NOMO-1 treated with dmso at 0.1 percent for 144 hours (cell line): ENCODE measurements at regions not wholly inside any gene's neighbourhood (a gene's known extent, or its start where the extent isn't known, plus 50 kb on each side); places are given as distances from the start of the nearest gene placed in this dataset.

Experiments used
- DNase-seq: peaks from one replicate; lab custom pipeline; 2025; ENCODE audit not compliant: unreplicated experiment; lab: John Stamatoyannopoulos, UW

DNA sequence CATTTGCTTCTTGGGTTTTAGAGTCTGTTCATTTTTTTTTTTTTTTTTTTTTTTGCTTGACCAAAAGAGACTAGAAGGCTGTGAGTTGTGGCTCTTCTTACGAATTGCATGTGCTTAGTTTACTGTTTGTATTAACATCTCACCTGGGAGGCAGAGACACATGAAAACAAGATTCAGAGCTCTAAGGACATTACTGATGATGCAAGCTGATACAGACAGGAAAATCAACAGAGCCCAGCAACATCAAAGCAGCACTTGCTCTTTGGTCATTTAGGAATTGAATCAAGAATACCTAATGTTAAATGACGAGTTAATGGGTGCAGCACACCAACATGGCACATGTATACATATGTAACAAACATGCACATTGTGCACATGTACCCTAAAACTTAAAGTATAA is 55.7 kb upstream of the HS3ST5 start:
- DNase-seq = no peak
